Astrocyte (in vitro differentiated cells and primary cell): ENCODE measurements at regions not wholly inside any gene's neighbourhood (a gene's known extent, or its start where the extent isn't known, plus 50 kb on each side); places are given as distances from the start of the nearest gene placed in this dataset.

Experiments
- EZH2 ChIP-seq: IDR thresholded peaks from 2 replicates; pipeline ENCODE4 v1.6.1; 2012; ENCODE audit warnings: mild to moderate bottlenecking, low read length, inconsistent platforms; ENCODE audit not compliant: insufficient read depth
- TF ChIP-seq, protein P1 (sequence below): IDR thresholded peaks from 2 replicates; pipeline ENCODE4 v1.5.1; 2011; ENCODE audit warnings: low read depth, mild to moderate bottlenecking, inconsistent platforms, low read length, moderate library complexity; ENCODE audit not compliant: insufficient read depth

DNA sequence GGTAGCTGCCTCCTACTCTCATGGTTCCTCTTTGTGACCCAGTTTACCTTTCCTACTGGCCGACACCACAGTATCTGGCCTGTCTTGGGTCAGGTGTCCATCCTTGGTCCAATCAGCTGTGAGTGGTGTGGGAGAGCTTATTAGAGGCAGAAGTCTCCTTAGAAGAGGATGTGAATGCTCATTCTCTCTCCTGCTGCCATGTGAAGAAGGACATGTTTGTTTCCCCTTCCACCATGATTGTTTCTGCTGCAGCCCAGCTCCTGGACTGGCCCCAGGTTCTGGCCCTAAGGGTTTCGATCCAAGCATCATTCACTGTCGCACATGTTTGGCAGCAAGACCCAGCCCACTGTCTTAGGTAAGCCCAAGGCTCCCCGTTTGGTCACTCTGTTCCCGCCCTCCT is 55.3 kb upstream of the TGIF1 start:
- TF ChIP-seq, protein P1, sequence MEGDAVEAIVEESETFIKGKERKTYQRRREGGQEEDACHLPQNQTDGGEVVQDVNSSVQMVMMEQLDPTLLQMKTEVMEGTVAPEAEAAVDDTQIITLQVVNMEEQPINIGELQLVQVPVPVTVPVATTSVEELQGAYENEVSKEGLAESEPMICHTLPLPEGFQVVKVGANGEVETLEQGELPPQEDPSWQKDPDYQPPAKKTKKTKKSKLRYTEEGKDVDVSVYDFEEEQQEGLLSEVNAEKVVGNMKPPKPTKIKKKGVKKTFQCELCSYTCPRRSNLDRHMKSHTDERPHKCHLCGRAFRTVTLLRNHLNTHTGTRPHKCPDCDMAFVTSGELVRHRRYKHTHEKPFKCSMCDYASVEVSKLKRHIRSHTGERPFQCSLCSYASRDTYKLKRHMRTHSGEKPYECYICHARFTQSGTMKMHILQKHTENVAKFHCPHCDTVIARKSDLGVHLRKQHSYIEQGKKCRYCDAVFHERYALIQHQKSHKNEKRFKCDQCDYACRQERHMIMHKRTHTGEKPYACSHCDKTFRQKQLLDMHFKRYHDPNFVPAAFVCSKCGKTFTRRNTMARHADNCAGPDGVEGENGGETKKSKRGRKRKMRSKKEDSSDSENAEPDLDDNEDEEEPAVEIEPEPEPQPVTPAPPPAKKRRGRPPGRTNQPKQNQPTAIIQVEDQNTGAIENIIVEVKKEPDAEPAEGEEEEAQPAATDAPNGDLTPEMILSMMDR, result no peak
- TF ChIP-seq EZH2, result no peak
